ENCODE measurements at regions not wholly inside any gene's neighbourhood (a gene's known extent, or its start where the extent isn't known, plus 50 kb on each side); places are given as distances from the start of the nearest gene placed in this dataset.

DNA sequence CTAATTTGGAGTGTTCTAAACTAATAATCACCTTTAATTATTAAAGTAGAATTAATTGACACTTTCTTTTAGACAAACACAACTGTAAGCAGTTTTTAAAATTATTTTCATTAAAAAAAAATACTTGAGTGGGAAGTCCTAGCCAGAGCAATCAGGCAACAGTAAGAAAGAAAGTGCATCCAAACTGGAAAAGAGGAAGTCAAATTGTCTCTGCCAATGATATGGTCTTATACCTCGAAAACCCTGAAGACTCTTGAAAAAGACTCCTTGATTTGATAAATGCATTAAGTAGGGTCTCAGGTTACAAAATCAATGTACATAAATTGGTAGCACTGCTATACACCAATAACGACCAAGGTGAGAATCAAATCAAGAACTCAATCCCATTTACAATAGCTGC is 83.0 kb upstream of the GADD45A start:
- H3K27ac ChIP-seq = no peak overlapping the region
- no peaks in the 10 kb centered on the region for H3K27me3 ChIP-seq
- no peak overlapping the region for H3K4me3 ChIP-seq (replicated peaks in 1 of 3)
- intact Hi-C loops (cut with DNase I) = no loop called here
- TF ChIP-seq POLR2A (IDR thresholded peaks at IDR 0.05) = no peak
- TF ChIP-seq, protein P1, sequence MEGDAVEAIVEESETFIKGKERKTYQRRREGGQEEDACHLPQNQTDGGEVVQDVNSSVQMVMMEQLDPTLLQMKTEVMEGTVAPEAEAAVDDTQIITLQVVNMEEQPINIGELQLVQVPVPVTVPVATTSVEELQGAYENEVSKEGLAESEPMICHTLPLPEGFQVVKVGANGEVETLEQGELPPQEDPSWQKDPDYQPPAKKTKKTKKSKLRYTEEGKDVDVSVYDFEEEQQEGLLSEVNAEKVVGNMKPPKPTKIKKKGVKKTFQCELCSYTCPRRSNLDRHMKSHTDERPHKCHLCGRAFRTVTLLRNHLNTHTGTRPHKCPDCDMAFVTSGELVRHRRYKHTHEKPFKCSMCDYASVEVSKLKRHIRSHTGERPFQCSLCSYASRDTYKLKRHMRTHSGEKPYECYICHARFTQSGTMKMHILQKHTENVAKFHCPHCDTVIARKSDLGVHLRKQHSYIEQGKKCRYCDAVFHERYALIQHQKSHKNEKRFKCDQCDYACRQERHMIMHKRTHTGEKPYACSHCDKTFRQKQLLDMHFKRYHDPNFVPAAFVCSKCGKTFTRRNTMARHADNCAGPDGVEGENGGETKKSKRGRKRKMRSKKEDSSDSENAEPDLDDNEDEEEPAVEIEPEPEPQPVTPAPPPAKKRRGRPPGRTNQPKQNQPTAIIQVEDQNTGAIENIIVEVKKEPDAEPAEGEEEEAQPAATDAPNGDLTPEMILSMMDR (IDR thresholded peaks at IDR 0.05) = no peak
- H3K4me1 ChIP-seq = peaks cover 0 to 4% of the 10 kb centered on the region in 2 donors
- no peak for DNase-seq
- no peaks in the 10 kb centered on the region for H3K36me3 ChIP-seq
- 88 to 89% methylated on average over 2 of the region's 2 CpGs for WGBS, 2 donors
- H3K9me3 ChIP-seq = no peaks in the 10 kb centered on the region

- Histone ChIP-seq H3K4me1 (peaks cover 0 to 4% of the 10 kb centered on the region in 2 donors), H3K36me3 (no peaks in the 10 kb centered on the region), H3K27ac (no peak overlapping the region), H3K4me3 (replicated peaks in 1 of 3) (no peak overlapping the region), H3K9me3 (no peaks in the 10 kb centered on the region), H3K27me3 (no peaks in the 10 kb centered on the region)
- WGBS, 2 donors = 60 to 75% methylated on average over 5 of the region's 5 CpGs
- no peak for DNase-seq
- intact Hi-C loops (cut with DNase I) = no loop called here
- no peak for TF ChIP-seq POLR2A (IDR thresholded peaks at IDR 0.05)
- TF ChIP-seq, protein P1 (IDR thresholded peaks at IDR 0.05) = no peak
Observed at GRCh38 chr1:67604778-67605177, 80.2 kb upstream of the GADD45A start.

- DNase-seq = no peak
- 82 to 90% methylated on average over 7 of the region's 7 CpGs for WGBS, 2 donors
- Histone ChIP-seq H3K27ac (no peak overlapping the region), H3K4me1 (peaks cover 0 to 4% of the 10 kb centered on the region in 2 donors), H3K27me3 (no peaks in the 10 kb centered on the region), H3K9me3 (no peaks in the 10 kb centered on the region), H3K36me3 (no peaks in the 10 kb centered on the region), H3K4me3 (replicated peaks in 1 of 3) (no peak overlapping the region)
- TF ChIP-seq, protein P1 (IDR thresholded peaks at IDR 0.05) = no peak
- TF ChIP-seq POLR2A (IDR thresholded peaks at IDR 0.05) = no peak
- intact Hi-C loops (cut with DNase I) = no loop called here
Observed at GRCh38 chr1:67605209-67605780, 79.7 kb upstream of the GADD45A start.

DNA sequence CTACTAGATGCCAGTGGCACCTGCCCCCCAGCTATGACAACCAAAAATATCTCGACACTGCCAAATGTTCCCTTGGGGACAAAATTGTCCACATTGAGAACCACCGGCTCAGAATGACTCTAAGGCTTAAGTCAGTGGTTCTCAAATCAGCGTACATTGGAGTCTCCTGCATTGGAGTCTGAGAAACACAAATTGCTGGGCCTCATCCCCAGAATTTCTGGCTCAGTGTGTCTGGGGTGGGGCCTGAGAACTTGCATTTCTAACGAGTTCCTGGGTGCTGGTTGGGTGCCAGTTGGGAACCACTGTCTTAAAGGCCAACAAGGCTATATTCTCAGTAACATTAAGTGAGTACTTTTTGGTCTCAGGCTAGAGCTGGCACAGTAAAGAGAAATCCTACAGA is 77.7 kb upstream of the GADD45A start:
- H3K4me1 ChIP-seq = peaks cover 0 to 4% of the 10 kb centered on the region in 2 donors
- H3K27ac ChIP-seq = no peak overlapping the region
- H3K4me3 ChIP-seq (replicated peaks in 1 of 3) = no peak overlapping the region
- no peaks in the 10 kb centered on the region for H3K9me3 ChIP-seq
- no peak for DNase-seq
- TF ChIP-seq, protein P1 (IDR thresholded peaks at IDR 0.05) = no peak
- TF ChIP-seq POLR2A (IDR thresholded peaks at IDR 0.05) = no peak
- intact Hi-C loops (cut with DNase I) = no loop called here
- H3K36me3 ChIP-seq = no peaks in the 10 kb centered on the region
- 57 to 83% methylated on average over 1 to 4 of the region's 4 CpGs for WGBS, 2 donors
- H3K27me3 ChIP-seq = no peaks in the 10 kb centered on the region

- H3K9me3 ChIP-seq = no peaks in the 10 kb centered on the region
- no peak for DNase-seq
- no peaks in the 10 kb centered on the region for H3K36me3 ChIP-seq
- H3K27me3 ChIP-seq = no peaks in the 10 kb centered on the region
- peaks cover 0 to 7% of the 10 kb centered on the region in 2 donors for H3K4me1 ChIP-seq
- intact Hi-C loops (cut with DNase I) = no loop called here
- H3K27ac ChIP-seq = no peak overlapping the region
- whole genome bisulfite sequencing, 2 donors = 87 to 91% methylated on average over 6 of the region's 6 CpGs
- TF ChIP-seq, protein P1 (IDR thresholded peaks at IDR 0.05) = no peak
- TF ChIP-seq POLR2A (IDR thresholded peaks at IDR 0.05) = no peak
- H3K4me3 ChIP-seq (replicated peaks in 1 of 3) = no peak overlapping the region
Observed at GRCh38 chr1:67607699-67608098, 77.3 kb upstream of the GADD45A start.

All from thyroid gland (tissue), 4 donors.